Mesendoderm (in vitro differentiated cells): ENCODE measurements at regions not wholly inside any gene's neighbourhood (a gene's known extent, or its start where the extent isn't known, plus 50 kb on each side); places are given as distances from the start of the nearest gene placed in this dataset.

Experiments
- DNase-seq: peaks from one replicate; pipeline ENCODE4 v3.0.0; 2013
- H2AK5ac ChIP-seq: 2 replicates; pipeline ENCODE4 v1.6.1; 2013; ENCODE audit warnings: low read length, inconsistent platforms
- H2BK120ac ChIP-seq: 2 replicates; pipeline ENCODE4 v1.6.1; 2013; ENCODE audit warnings: low read depth, mild to moderate bottlenecking, low read length, moderate library complexity, mixed read lengths
- H2BK15ac ChIP-seq: replicated peaks from 2 replicates; pipeline ENCODE4 v1.6.1; 2013; ENCODE audit warnings: low read depth, mild to moderate bottlenecking, moderate library complexity
- H2BK5ac ChIP-seq: 2 replicates; pipeline ENCODE4 v1.6.1; 2013; ENCODE audit warnings: low read length, inconsistent platforms
- H3K18ac ChIP-seq: 2 replicates; pipeline ENCODE4 v1.6.1; 2013; ENCODE audit warnings: mild to moderate bottlenecking, low read length, mixed read lengths
- H3K23ac ChIP-seq: one replicate; pipeline ENCODE4 v1.6.1; 2013; ENCODE audit warnings: low read length
- H3K27ac ChIP-seq: 2 replicates; pipeline ENCODE4 v1.5.1; 2013; ENCODE audit warnings: low read depth, mild to moderate bottlenecking, inconsistent platforms, low read length, moderate library complexity
- H3K27me3 ChIP-seq: 2 replicates; pipeline ENCODE4 v1.6.1; 2013; ENCODE audit warnings: low read length, control low read depth, mild to moderate bottlenecking, inconsistent platforms; ENCODE audit not compliant: insufficient read depth, poor library complexity
- H3K36me3 ChIP-seq: 2 replicates; pipeline ENCODE4 v1.6.1; 2013; ENCODE audit warnings: low read length, inconsistent platforms; ENCODE audit not compliant: control insufficient read depth, insufficient read depth
- H3K4ac ChIP-seq: one replicate; pipeline ENCODE4 v1.6.1; 2013; ENCODE audit warnings: low read depth, mild to moderate bottlenecking, low read length, moderate library complexity
- H3K4me1 ChIP-seq: 2 replicates; pipeline ENCODE4 v1.6.1; 2013; ENCODE audit warnings: low read depth, low read length, inconsistent platforms; ENCODE audit not compliant: control insufficient read depth
- H3K4me2 ChIP-seq: 2 replicates; pipeline ENCODE4 v1.6.1; 2013; ENCODE audit warnings: low read length
- H3K4me3 ChIP-seq: 2 replicates; pipeline ENCODE4 v1.5.1; 2013; ENCODE audit warnings: mild to moderate bottlenecking, low read length
- H3K56ac ChIP-seq: one replicate; pipeline ENCODE4 v1.6.1; 2013; ENCODE audit warnings: low read length
- H3K79me1 ChIP-seq: 2 replicates; pipeline ENCODE4 v1.6.1; 2013; ENCODE audit warnings: low read length, inconsistent platforms
- H3K79me2 ChIP-seq: 2 replicates; pipeline ENCODE4 v1.6.1; 2013; ENCODE audit warnings: mild to moderate bottlenecking, low read length; ENCODE audit not compliant: control insufficient read depth, insufficient read depth
- H3K9ac ChIP-seq: 2 replicates; pipeline ENCODE4 v1.6.1; 2013; ENCODE audit warnings: low read length, inconsistent platforms
- H4K5ac ChIP-seq: one replicate; pipeline ENCODE4 v1.6.1; 2013; ENCODE audit warnings: low read length
- H4K8ac ChIP-seq: one replicate; pipeline ENCODE4 v1.6.1; 2013; ENCODE audit warnings: low read depth, mild to moderate bottlenecking, control low read depth, low read length, moderate library complexity
- WGBS: extraction: QIAGEN DNeasy Blood & Tissue Kit; methylation state at CpG from one replicate; pipeline ENCODE4 v1.1.7; 2013; ENCODE audit warnings: low lambda C conversion rate, missing lambda C conversion rate; ENCODE audit not compliant: insufficient coverage; ENCODE audit errors: extremely low coverage; 5-methylcytosine and 5-hydroxymethylcytosine counted together

DNA sequence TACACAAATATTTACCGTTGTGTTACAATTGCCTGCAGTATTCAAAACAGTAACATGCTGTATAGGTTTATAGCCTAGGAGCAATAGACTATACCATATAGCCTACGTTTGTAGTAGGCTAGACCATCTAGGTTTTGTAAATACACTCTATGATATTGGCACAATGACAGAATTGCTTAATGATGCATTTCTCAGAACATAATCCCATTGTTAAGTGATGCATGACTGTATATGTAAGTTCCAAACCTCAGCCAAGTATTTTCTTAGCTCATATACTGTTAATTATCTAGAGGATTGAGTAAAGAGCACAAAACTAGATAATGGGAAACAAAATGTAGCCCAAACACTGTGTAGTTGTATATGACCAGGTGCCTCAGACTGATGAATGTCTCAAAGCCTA, 220.1 kb downstream of the ANXA1 start:
- Histone ChIP-seq H2BK5ac (no peak overlapping the region), H3K9ac (no peak overlapping the region), H2BK15ac (no peak overlapping the region), H4K8ac (no peak overlapping the region), H3K23ac (no peak overlapping the region), H3K79me1 (no peaks in the 10 kb centered on the region), H3K36me3 (no peaks in the 10 kb centered on the region), H3K4me2 (no peak overlapping the region), H3K4ac (no peak overlapping the region), H3K56ac (no peak overlapping the region), H2AK5ac (no peak overlapping the region), H2BK120ac (no peak overlapping the region), H3K4me1 (no peaks in the 10 kb centered on the region), H3K27ac (no peak overlapping the region), H4K5ac (no peak overlapping the region), H3K18ac (no peak overlapping the region), H3K4me3 (no peak overlapping the region), H3K27me3 (no peaks in the 10 kb centered on the region), H3K79me2 (no peaks in the 10 kb centered on the region)
- DNase-seq = no peak
- WGBS = no CpG with 5 or more reads among the region's 2 CpGs

DNA sequence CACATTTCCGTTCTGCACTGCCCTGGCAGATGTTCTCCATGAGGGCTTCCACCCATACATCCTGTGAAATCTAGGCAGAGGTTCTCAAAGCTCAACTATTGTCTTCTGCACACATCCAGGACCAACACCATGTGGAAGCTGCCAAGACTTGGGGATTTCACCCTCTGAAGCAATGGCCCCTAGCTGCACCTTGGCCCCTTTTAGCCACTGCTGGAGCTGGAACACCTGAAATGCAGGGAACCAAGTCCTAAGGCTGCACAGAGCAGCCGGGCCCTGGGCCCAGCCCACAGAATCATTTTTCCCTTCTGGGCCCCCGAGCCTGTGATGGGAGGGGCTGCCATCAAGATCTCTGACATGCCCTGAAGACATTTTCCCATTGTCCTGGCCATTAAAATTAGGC, 228.7 kb downstream of the ANXA1 start:
- Histone ChIP-seq H2AK5ac (no peak overlapping the region), H3K27me3 (no peaks in the 10 kb centered on the region), H3K23ac (no peak overlapping the region), H3K4me2 (no peak overlapping the region), H3K4ac (no peak overlapping the region), H2BK120ac (no peak overlapping the region), H2BK5ac (no peak overlapping the region), H3K56ac (no peak overlapping the region), H3K4me3 (no peak overlapping the region), H3K79me1 (no peaks in the 10 kb centered on the region), H3K18ac (no peak overlapping the region), H3K9ac (no peak overlapping the region), H3K79me2 (no peaks in the 10 kb centered on the region), H3K4me1 (no peaks in the 10 kb centered on the region), H3K27ac (no peak overlapping the region), H4K5ac (no peak overlapping the region), H2BK15ac (no peak overlapping the region), H4K8ac (no peak overlapping the region), H3K36me3 (no peaks in the 10 kb centered on the region)
- DNase-seq = no peak
- WGBS = no CpG with 5 or more reads among the region's 3 CpGs

DNA sequence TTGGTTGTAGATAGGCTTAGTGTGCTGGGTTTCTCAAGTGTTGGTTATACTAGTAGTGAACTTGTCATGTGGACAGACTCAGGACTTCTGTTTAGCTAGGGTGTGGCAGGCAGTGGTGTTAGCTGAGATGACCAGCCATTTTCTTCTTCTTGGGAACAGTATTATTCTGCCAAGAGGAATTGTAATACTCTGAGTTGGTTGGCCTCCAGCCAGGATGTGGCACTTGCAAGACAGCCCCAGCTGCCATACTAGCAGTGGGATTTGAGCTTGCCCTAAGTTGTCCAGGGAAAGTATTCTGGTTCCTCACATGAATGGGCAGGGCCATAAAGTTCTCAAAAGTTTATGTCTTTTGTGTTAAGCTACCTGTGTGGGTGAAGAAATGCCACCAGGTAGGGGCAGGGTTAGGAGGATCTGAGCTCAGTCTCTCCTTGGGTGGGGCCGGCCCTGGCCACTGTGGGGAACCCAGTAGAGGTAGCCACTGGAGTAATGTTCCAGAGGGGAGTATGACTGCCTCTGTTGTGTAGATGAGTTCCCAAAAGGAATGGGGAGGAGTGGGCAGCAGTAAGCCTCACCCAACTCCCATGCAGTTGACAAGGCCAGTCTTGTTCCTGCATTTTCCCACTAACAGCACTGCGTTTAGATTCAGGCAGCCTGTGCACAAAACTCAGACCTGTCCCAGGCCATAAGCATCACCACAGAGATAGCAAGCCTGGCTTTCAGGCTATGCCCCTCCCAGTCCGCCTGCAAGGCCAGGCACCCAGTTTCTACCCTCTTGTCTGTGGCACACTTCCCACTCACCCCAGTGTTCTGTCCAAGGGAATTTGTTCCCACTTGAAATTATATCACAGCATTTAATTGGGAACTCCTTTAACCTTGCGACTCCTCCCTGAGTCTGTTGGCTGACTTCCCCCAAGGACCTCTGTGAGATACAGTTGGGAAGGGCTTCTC, 250.7 kb downstream of the ANXA1 start:
- no peak overlapping the region for H3K18ac ChIP-seq
- no peak overlapping the region for H3K9ac ChIP-seq
- H3K27me3 ChIP-seq = no peaks in the 10 kb centered on the region
- no peak overlapping the region for H3K23ac ChIP-seq
- no peak overlapping the region for H4K5ac ChIP-seq
- H3K27ac ChIP-seq = no peak overlapping the region
- H3K4me1 ChIP-seq = no peaks in the 10 kb centered on the region
- H3K79me2 ChIP-seq = no peaks in the 10 kb centered on the region
- H2BK15ac ChIP-seq = no peak overlapping the region
- H3K79me1 ChIP-seq = no peaks in the 10 kb centered on the region
- H4K8ac ChIP-seq = no peak overlapping the region
- no peak overlapping the region for H2BK120ac ChIP-seq
- H3K4me2 ChIP-seq = no peak overlapping the region
- no peak overlapping the region for H2AK5ac ChIP-seq
- H3K56ac ChIP-seq = no peak overlapping the region
- no peak for DNase-seq
- no peak overlapping the region for H2BK5ac ChIP-seq
- H3K4ac ChIP-seq = no peak overlapping the region
- H3K4me3 ChIP-seq = no peak overlapping the region
- no peaks in the 10 kb centered on the region for H3K36me3 ChIP-seq
- WGBS = no CpG with 5 or more reads among the region's 4 CpGs

DNA sequence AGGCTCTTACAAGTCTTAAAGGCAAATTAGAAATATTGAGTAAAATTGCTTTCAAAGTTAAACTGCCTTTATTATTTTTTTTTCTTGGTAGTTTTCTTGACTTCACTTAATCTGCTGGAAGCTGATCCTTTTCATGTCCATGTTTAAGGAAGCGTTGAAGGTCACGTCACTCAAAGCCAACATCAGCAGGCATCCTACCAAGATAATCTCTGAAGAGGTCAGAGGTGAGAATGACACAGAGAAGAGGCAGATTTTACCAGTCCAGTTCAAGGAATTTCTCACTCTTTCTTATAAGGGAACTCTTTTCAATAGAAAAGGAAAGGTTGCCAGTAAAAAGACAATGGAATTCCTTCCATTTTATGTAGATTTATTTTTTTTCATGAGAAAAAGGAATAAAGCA, 259.8 kb downstream of the ANXA1 start:
- Histone ChIP-seq H3K79me1 (no peaks in the 10 kb centered on the region), H4K8ac (no peak overlapping the region), H4K5ac (no peak overlapping the region), H3K27ac (no peak overlapping the region), H2AK5ac (no peak overlapping the region), H3K4me3 (no peak overlapping the region), H3K4me1 (no peaks in the 10 kb centered on the region), H3K4me2 (no peak overlapping the region), H2BK120ac (no peak overlapping the region), H3K36me3 (no peaks in the 10 kb centered on the region), H3K56ac (no peak overlapping the region), H3K9ac (no peak overlapping the region), H3K23ac (no peak overlapping the region), H3K18ac (no peak overlapping the region), H3K4ac (no peak overlapping the region), H3K79me2 (no peaks in the 10 kb centered on the region), H3K27me3 (no peaks in the 10 kb centered on the region), H2BK15ac (no peak overlapping the region), H2BK5ac (no peak overlapping the region)
- DNase-seq = peak; percentile 70
- WGBS = no CpG with 5 or more reads among the region's 2 CpGs

DNA sequence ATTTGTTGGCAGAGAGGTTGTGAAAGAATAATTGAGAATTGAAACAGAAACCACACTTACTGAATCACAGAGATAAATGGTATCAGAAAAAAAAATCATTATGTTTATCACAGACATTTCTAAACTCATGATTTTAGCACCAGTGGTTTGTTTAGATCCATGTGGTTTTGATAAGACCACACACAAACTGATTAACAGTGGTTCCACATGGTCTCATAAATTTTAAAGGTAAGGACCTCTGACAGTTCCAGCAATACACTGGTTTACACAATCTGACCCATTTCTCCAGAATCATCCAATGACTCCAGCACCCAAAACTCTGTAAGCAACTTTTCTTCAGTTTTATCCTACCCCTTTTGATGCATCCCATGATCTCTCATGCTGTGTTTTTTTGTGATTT, 261.2 kb downstream of the ANXA1 start:
- Histone ChIP-seq H4K5ac (no peak overlapping the region), H3K36me3 (no peaks in the 10 kb centered on the region), H3K79me1 (no peaks in the 10 kb centered on the region), H4K8ac (no peak overlapping the region), H3K23ac (no peak overlapping the region), H3K56ac (no peak overlapping the region), H3K4ac (no peak overlapping the region), H2AK5ac (no peak overlapping the region), H3K4me2 (no peak overlapping the region), H3K27me3 (no peaks in the 10 kb centered on the region), H3K27ac (no peak overlapping the region), H3K4me3 (no peak overlapping the region), H3K79me2 (no peaks in the 10 kb centered on the region), H3K18ac (no peak overlapping the region), H3K4me1 (no peaks in the 10 kb centered on the region), H3K9ac (no peak overlapping the region), H2BK15ac (no peak overlapping the region), H2BK120ac (no peak overlapping the region), H2BK5ac (no peak overlapping the region)
- peak; percentile 5 for DNase-seq

DNA sequence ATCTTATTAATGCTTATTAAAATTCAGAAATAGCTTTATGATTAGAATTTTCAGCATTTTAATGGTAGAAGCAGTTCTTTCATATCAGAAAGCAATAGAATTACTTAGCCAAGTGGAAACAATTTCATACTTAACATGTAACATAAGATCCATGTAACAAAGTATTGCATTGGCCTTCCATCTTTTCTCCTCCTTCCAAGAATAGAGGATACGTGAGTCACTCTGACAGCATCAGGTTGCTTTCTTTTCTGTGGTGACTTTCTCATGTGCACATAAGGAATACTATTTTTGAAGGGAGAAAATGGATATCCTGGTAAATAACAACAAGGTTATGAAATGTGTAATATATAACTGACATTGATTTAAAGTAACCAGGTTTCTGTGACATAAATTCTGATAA, 272.2 kb downstream of the ANXA1 start:
- Histone ChIP-seq H3K4me3 (no peak overlapping the region), H2BK120ac (no peak overlapping the region), H3K9ac (no peak overlapping the region), H3K4me1 (no peaks in the 10 kb centered on the region), H3K56ac (no peak overlapping the region), H4K5ac (no peak overlapping the region), H2AK5ac (no peak overlapping the region), H3K4me2 (no peak overlapping the region), H4K8ac (no peak overlapping the region), H3K79me2 (no peaks in the 10 kb centered on the region), H3K23ac (no peak overlapping the region), H3K18ac (no peak overlapping the region), H3K4ac (no peak overlapping the region), H3K36me3 (no peaks in the 10 kb centered on the region), H3K27me3 (no peaks in the 10 kb centered on the region), H2BK15ac (no peak overlapping the region), H3K79me1 (no peaks in the 10 kb centered on the region), H2BK5ac (no peak overlapping the region), H3K27ac (no peak overlapping the region)
- DNase-seq = no peak
- no CpG with 5 or more reads among the region's 1 CpG for WGBS
